CD14-positive monocyte (primary cell): ENCODE measurements at regions not wholly inside any gene's neighbourhood (a gene's known extent, or its start where the extent isn't known, plus 50 kb on each side); places are given as distances from the start of the nearest gene placed in this dataset.

Source experiments
- DNase-seq, 3 donors: peaks; one replicate each; pipeline ENCODE4 v3.0.0-alpha.2; 2011 to 2022
- H2AFZ ChIP-seq: 2 replicates; pipeline ENCODE4 v1.6.0; 2012; ENCODE audit warnings: mild to moderate bottlenecking, low read depth, low read length, inconsistent platforms; ENCODE audit not compliant: insufficient read depth, poor library complexity, severe bottlenecking
- H3K27ac ChIP-seq, 2 donors: 1 replicate in 1 of 2; 2 replicates in 1 of 2; pipeline ENCODE4 v1.5.1; 2012 to 2013; ENCODE audit warnings: low read length in 2 of 2, control low read depth in 1 of 2, inconsistent platforms in 1 of 2, low read depth in 1 of 2, mild to moderate bottlenecking in 1 of 2
- H3K27me3 ChIP-seq, 2 donors: one replicate each; pipeline versions ENCODE4 v1.6.0 to v1.6.1; 2011 to 2013; ENCODE audit warnings: low read length in 2 of 2; ENCODE audit not compliant: control insufficient read depth in 2 of 2, insufficient read depth in 2 of 2
- H3K36me3 ChIP-seq, 2 donors: replicated peaks in 1 of 2; 1 replicate in 1 of 2; 2 replicates in 1 of 2; pipeline versions ENCODE4 v1.5.1 to v1.6.1; 2012 to 2013; ENCODE audit warnings: low read length in 2 of 2, control low read depth in 1 of 2, inconsistent platforms in 1 of 2, mild to moderate bottlenecking in 1 of 2; ENCODE audit not compliant: insufficient read depth in 2 of 2, control insufficient read depth in 1 of 2
- H3K4me1 ChIP-seq, 2 donors: 1 replicate in 1 of 2; 2 replicates in 1 of 2; pipeline versions ENCODE4 v1.5.1 to v1.6.1; 2012 to 2013; ENCODE audit warnings: low read length in 2 of 2, control low read depth in 1 of 2, inconsistent platforms in 1 of 2, mild to moderate bottlenecking in 1 of 2, moderate library complexity in 1 of 2; ENCODE audit not compliant: insufficient read depth in 2 of 2, control insufficient read depth in 1 of 2
- H3K4me2 ChIP-seq: replicated peaks from 2 replicates; pipeline ENCODE3; 2012; ENCODE audit warnings: low read length, moderate library complexity, mild to moderate bottlenecking; ENCODE audit not compliant: poor library complexity, severe bottlenecking; ENCODE audit errors: extremely low read depth
- H3K4me3 ChIP-seq, 3 experiments: fragments of 200-600 bp in 1 of 3; sonication (generic) in 1 of 3; replicated peaks in 1 of 3; 1 replicate in 2 of 3; 2 replicates in 1 of 3; pipeline ENCODE4 v1.5.1; 2011 to 2013; ENCODE audit warnings: low read length in 3 of 3, mild to moderate bottlenecking in 3 of 3, control low read depth in 2 of 3, low read depth in 2 of 3, inconsistent platforms in 1 of 3, moderate library complexity in 1 of 3
- H3K79me2 ChIP-seq: 2 replicates; pipeline ENCODE4 v1.6.0; 2012; ENCODE audit warnings: mild to moderate bottlenecking, control low read depth, inconsistent platforms, low read length, moderate library complexity; ENCODE audit not compliant: insufficient read depth
- H3K9ac ChIP-seq: 2 replicates; pipeline ENCODE4 v1.6.0; 2017; ENCODE audit warnings: low read length, mild to moderate bottlenecking; ENCODE audit not compliant: insufficient read depth, poor library complexity, severe bottlenecking
- H3K9me3 ChIP-seq, 2 donors: replicated peaks in 1 of 2; 1 replicate in 1 of 2; 2 replicates in 1 of 2; pipeline versions ENCODE4 v1.5.1 to v1.6.1; 2012 to 2013; ENCODE audit warnings: low read length in 2 of 2, control low read depth in 1 of 2; ENCODE audit not compliant: control insufficient read depth in 1 of 2, insufficient read depth in 1 of 2
- H4K20me1 ChIP-seq: 2 replicates; pipeline ENCODE4 v1.6.0; 2012; ENCODE audit warnings: mild to moderate bottlenecking, low read length, control low read depth, moderate library complexity; ENCODE audit not compliant: insufficient read depth
- H3K27ac Mint-ChIP-seq, 7 donors: one replicate each; pipeline ENCODE4 v1.8.0; 2020; ENCODE audit warnings: mild to moderate bottlenecking in 7 of 7, mixed read lengths in 7 of 7, moderate library complexity in 6 of 7, inconsistent platforms in 2 of 7
- H3K27me3 Mint-ChIP-seq, 3 donors: one replicate each; pipeline ENCODE4 v1.8.0; 2021 to 2022; ENCODE audit warnings: low read depth in 3 of 3, mild to moderate bottlenecking in 3 of 3, mixed read lengths in 3 of 3, moderate library complexity in 3 of 3, inconsistent platforms in 1 of 3
- H3K36me3 Mint-ChIP-seq, 2 donors: one replicate each; pipeline ENCODE4 v1.8.0; 2020; ENCODE audit warnings: mixed read lengths in 2 of 2, inconsistent platforms in 1 of 2, mild to moderate bottlenecking in 1 of 2
- H3K4me1 Mint-ChIP-seq: one replicate; pipeline ENCODE4 v1.8.0; 2020; ENCODE audit warnings: mild to moderate bottlenecking, mixed read lengths
- H3K4me3 Mint-ChIP-seq, 2 donors: one replicate each; pipeline ENCODE4 v1.8.0; 2020; ENCODE audit warnings: mild to moderate bottlenecking in 2 of 2, mixed read lengths in 2 of 2, moderate library complexity in 1 of 2
- H3K9me3 Mint-ChIP-seq, 7 donors: one replicate each; pipeline ENCODE4 v1.8.0; 2020 to 2022; ENCODE audit warnings: mixed read lengths in 7 of 7, mild to moderate bottlenecking in 6 of 7, moderate library complexity in 6 of 7, inconsistent platforms in 2 of 7
- CTCF ChIP-seq: fragments of 200-600 bp; IDR thresholded peaks from one replicate; pipeline ENCODE4 v1.8.0; 2022; ENCODE audit warnings: antibody characterized with exemption, mild to moderate bottlenecking
- WGBS: methylation state at CpG from one replicate; pipeline ENCODE4 v1.1.5; 2013; ENCODE audit warnings: missing lambda C conversion rate; ENCODE audit not compliant: insufficient coverage; 5-methylcytosine and 5-hydroxymethylcytosine counted together
- intact Hi-C, 2 donors: fragments of 100-400 bp; cut with micrococcal nuclease; formaldehyde crosslinking; loops; one replicate each; pipeline versions ENCODE4 v1.15.0 to v1.15.1; 2023

GRCh38 chr9:81417299-81417675 lies 272.1 kb downstream of the TLE1 start:
- no peak for DNase-seq
- intact Hi-C loops: no loop called here
- no peak overlapping the region for H3K9ac ChIP-seq
- H3K27ac ChIP-seq: no peak overlapping the region
- no peak overlapping the region for H3K4me2 ChIP-seq
- no peaks in the 10 kb centered on the region for H3K79me2 ChIP-seq
- Mint-ChIP-seq H3K27ac (no peak overlapping the region), H3K4me3 (no peak overlapping the region), H3K9me3 (peaks cover 0 to 13% (median 2%) of the 10 kb centered on the region in 7 donors), H3K4me1 (peaks cover 7% of the 10 kb centered on the region), H3K27me3 (peaks cover 0 to 3% (median 0%) of the 10 kb centered on the region in 3 donors), H3K36me3 (no peaks in the 10 kb centered on the region)
- no peaks in the 10 kb centered on the region for H3K36me3 ChIP-seq
- H3K4me3 ChIP-seq: no peak overlapping the region
- H3K9me3 ChIP-seq: no peaks in the 10 kb centered on the region
- 100% methylated on average over 1 of the region's 2 CpGs for WGBS
- no peak overlapping the region for H2AFZ ChIP-seq
- peaks cover 7% of the 10 kb centered on the region in 2 donors for H3K4me1 ChIP-seq
- H4K20me1 ChIP-seq: no peaks in the 10 kb centered on the region
- TF ChIP-seq CTCF: no peak
- H3K27me3 ChIP-seq: no peaks in the 10 kb centered on the region

GRCh38 chr9:81416476-81417298 lies 272.7 kb downstream of the TLE1 start:
- no peaks in the 10 kb centered on the region for H4K20me1 ChIP-seq
- intact Hi-C loops: no loop called here
- H2AFZ ChIP-seq: no peak overlapping the region
- no peaks in the 10 kb centered on the region for H3K79me2 ChIP-seq
- WGBS: 100% methylated on average over 2 of the region's 7 CpGs
- no peaks in the 10 kb centered on the region for H3K36me3 ChIP-seq
- Mint-ChIP-seq H3K27ac (no peak overlapping the region), H3K9me3 (peaks cover 0 to 13% (median 2%) of the 10 kb centered on the region in 7 donors), H3K36me3 (no peaks in the 10 kb centered on the region), H3K27me3 (peaks cover 0 to 3% (median 0%) of the 10 kb centered on the region in 3 donors), H3K4me3 (no peak overlapping the region), H3K4me1 (peaks cover 7% of the 10 kb centered on the region)
- no peak for DNase-seq
- peaks cover 7% of the 10 kb centered on the region in 2 donors for H3K4me1 ChIP-seq
- no peaks in the 10 kb centered on the region for H3K9me3 ChIP-seq
- H3K4me3 ChIP-seq: no peak overlapping the region
- H3K4me2 ChIP-seq: no peak overlapping the region
- no peak overlapping the region for H3K27ac ChIP-seq
- no peak for TF ChIP-seq CTCF
- no peak overlapping the region for H3K9ac ChIP-seq
- no peaks in the 10 kb centered on the region for H3K27me3 ChIP-seq
